ENCODE measurements at regions not wholly inside any gene's neighbourhood (a gene's known extent, or its start where the extent isn't known, plus 50 kb on each side); places are given as distances from the start of the nearest gene placed in this dataset.

DNA sequence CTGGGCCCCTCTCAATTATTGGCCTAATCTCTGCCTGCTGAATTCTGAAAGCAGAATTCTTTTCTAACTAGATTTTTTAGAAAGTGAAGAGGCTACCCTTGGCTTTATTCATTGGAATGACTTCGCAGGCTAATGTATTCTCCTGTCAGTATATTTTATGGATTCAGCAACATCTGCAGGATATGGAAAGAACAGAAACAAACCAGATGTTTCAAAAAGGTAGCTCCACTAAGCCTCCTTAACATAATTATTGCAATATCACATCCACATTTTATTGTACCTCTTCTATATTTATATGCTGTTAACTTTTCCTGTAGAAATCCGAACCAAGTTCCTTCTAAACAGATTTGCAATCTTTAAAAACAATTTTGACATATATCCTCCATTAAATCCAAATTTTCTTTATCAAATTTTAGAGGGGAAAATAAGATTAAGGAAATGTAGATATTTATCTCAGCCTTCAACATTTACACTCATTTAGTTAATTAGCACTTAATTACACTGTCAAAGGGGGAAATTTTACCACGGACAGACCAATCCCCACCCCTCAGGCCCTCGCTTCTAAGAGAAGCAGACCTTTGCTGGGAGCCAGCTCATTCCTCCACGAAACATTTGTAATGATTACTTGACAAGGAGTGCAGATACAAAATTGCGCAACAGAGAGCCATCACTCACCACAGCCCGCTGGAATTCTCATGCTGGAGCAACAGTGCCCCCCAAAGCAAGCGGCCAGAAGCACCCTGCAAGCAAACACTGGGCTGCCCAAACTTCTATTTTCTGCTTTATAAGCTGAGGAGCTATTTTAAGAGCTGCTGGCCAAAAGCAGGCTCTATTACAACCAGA is 253.4 kb downstream of the ETAA1 start:
- DNase-seq (ENCODE audit: low read depth in 4 of 4, low spot score in 2 of 4) = peak in 2 of 4 donors; percentile 63 to 84

DNA sequence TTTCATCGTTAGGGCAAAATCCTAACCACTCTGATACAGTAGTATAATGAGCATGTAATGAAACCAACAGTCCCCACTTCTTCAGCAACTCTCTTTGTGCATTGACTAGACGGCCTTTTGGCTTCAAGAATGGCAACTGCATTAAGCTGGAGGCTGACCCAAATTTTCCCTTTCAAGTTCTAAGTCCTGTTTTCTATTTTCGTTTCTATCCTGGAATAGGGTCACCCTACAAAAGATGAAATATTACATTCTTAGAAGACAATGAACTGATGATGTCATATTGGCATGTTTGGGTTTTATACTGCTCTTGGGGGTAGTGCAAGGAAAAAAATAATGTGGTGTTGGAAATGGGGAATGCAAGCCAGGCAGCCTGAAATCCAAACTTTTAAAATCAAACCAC is 254.4 kb downstream of the ETAA1 start:
- DNase-seq (ENCODE audit: low read depth in 4 of 4, low spot score in 2 of 4) = no peak

DNA sequence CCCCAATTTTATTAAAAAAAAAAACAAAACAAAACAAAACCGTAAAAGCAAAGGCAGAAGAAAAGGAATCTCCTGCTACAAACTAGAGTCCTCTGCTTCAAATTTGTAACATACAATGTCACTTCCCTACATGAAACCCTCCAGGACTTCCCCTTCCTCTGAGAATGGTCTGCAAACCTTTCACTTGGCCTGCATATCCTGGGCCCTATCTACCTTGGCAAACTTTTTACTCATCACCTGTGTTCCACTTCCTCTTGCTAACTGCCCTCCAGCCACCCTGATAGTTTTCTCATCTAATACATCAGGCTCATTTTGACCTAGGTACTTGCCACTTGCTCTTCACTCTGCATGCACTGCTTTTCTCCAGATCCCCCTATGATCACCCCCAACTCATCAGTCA is 255.5 kb downstream of the ETAA1 start:
- no peak for DNase-seq (ENCODE audit: low read depth in 4 of 4, low spot score in 2 of 4)

DNA sequence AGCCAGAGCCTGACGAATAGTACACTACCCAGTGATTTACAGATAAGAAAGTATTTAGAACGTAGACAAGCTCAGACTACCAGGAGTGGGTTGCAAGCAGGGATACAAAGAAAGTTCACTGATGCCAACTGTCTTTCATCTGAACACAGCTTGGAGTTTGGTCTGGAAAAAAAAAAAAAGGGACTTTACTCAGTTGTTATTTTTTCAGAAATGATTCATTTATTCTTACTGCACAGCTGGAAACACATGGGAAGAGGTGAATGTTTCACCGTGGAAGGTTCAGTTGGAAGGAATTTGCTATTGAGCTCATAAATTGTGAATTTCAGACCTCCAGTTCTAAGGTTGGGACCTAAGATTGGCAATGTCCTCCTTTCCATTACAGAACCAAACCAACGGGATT is 259.7 kb downstream of the ETAA1 start:
- no peak for DNase-seq (ENCODE audit: low read depth in 4 of 4, low spot score in 2 of 4)

DNA sequence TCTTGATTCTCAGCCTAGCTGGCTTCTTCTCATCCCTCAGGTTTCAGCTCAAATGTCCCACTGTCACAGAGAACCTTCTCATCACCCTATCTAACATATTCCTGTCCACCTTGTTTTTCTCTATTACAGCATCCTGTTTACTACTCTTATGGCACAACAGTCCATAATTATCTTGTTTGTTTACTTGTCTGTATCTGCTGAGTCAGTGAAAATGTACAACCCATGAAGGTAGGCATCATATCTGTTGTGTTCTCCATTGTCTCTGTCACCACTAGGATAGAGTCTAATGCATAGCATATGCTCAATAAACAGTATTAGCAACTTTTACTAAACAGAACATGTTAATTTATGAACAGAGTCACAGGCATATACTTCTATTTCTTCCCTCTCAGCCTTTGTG is 261.7 kb downstream of the ETAA1 start:
- no peak for DNase-seq (ENCODE audit: low read depth in 4 of 4, low spot score in 2 of 4)

DNA sequence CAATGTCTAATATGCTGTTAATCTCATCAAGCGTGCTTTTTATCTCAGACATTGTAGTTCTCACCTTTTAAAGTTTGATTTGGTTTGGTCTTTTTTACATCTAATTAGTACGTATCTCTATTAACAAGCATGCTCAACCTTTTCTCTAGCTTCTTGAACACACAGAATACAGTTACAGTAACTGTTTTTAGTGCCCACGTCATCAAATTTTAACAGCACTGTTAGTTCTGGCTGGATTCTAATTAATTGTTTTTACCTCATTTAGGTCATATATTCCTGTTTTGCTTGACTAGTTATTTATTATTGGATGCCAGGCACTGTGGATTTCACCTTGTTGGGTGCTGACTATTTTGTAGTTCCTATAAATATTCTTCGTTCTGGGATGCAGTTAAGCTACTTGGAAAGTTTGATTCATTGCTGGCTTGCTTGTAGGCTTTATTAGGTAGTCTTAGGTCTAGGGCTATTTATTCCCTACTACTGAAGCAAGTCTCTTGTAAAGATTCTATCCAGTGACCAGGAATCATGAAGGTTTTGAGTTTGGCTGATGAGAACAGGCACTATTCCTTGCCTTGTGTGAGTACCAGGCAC is 263.0 kb downstream of the ETAA1 start:
- DNase-seq (ENCODE audit: low read depth in 4 of 4, low spot score in 2 of 4) = no peak

DNA sequence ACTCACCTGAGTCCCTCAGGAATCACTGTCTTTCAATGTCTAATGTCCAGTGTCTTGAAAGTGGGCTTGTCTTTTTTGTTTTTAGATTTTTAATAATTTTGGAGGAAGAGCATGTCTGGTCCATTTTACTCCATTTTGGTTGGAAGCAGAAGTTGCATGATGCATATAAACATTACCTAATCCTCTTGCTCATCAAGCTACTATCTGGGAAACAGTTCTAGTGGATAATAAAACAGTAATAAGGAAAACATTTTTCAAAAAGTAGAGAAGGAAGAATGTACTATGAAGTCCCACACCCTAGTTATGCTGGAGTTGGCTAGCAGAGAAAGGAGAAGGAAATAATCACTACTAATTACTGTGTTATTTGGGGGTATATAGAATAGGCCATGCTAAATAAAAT is 263.7 kb downstream of the ETAA1 start:
- no peak for DNase-seq (ENCODE audit: low read depth in 4 of 4, low spot score in 2 of 4)

DNA sequence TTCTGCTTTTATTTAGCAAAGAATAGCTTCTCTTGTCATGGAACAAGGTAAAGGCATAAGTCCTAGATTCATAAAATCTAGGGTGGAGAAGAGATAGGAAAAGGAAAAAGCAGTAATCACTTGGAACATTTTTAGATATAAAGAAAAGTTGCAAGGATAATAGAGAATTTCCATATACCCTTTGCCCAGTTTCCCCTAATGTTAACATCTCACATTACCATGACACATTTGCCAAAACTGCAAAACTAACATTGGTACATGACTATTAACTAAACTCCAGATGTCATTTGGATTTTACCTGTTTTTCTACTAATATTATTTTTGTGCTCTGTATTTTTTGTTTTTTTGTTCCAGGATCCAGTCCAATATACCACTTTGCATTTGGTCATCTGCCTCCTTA is 265.1 kb downstream of the ETAA1 start:
- no peak for DNase-seq (ENCODE audit: low read depth in 4 of 4, low spot score in 2 of 4)

DNA sequence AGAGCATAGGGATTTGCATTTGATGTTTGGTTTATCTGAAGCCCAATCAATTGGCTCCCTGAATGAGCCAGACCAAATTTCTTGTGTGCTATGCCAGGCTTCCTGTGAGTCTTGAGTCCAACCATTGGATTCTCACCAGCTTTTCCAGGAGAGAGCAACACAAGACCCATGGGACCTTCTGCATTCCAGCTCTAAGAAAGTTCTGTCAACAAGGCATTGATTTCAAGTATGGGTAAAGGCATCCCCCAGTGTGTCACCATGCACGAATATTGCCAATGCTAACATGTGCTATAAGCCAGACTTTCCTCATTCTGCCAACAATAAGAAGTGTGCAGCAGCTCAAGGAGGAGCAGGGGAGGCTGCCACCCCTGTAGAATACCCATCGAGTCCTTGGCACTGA is 266.6 kb downstream of the ETAA1 start:
- no peak for DNase-seq (ENCODE audit: low read depth in 4 of 4, low spot score in 2 of 4)

DNA sequence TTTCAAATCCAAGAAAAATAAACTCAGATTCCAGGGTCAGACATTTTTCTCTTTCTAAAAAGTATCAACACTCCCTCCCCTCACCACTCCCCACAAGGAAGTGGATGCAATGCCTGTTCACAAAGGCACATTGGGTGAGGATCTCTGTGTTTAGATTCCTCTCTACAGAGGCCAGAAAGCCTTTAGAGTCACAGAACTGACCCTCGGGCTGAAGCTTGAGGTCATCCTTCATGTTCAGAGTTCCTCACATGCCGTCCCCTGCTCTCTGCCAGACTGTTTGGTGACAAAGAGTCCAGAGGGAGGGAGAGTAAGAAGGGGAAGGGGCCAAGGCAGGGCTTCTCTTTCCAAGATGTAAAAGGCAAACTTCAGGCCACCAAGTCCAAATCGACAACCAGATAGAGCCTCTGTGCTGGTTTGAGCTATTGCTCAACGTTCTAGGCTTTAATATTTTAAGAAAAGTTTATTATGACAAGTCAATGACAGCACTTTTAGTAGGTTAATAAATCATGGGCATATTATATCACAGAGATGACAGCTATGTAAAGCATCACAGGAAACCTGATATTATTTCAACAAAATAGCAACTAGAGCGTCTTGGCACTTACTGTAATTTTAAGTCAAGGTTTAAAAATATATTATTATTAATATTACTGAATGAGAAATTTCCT is 269.4 kb downstream of the ETAA1 start:
- DNase-seq (ENCODE audit: low read depth in 4 of 4, low spot score in 2 of 4) = no peak

DNA sequence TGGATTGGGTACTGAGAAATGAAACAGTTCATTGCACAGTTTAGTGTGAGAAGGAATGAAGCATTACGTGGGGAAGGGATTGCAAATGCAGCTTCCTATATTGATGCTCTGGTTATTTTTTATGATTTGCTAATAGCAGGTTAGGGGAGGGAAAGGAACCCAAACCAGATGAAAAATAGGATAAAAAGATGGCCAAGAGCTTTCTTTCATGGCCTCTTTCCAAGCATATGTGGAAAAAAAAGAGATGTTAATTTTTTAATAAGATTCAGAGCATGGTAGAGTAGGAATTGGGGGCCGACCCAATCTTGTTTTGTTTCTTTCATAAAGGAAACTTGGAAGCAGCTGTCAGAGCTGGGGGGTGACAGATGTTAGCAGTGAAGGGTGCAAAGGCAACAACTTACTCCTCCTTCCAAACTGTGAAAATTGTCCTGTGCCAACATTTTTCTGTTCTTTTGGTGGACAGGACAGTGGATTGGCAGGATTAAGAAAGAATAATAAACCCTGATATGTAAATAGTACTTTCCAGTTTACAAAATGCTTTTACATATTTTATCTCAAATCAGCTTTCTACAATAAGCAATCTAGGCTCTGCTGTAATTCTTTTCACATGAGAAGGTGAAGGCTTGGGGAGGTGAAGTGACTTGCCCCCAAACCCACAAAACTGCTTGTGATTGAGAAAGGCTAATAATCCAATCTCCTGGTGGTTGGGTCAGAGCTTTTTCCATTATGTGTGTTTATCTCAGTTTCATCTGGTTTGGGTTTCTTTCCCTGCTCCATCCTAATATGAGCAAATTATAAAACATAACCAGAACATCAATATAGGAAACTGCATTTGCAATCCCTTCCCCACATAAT is 270.1 kb downstream of the ETAA1 start:
- DNase-seq (ENCODE audit: low read depth in 4 of 4, low spot score in 2 of 4) = no peak

DNA sequence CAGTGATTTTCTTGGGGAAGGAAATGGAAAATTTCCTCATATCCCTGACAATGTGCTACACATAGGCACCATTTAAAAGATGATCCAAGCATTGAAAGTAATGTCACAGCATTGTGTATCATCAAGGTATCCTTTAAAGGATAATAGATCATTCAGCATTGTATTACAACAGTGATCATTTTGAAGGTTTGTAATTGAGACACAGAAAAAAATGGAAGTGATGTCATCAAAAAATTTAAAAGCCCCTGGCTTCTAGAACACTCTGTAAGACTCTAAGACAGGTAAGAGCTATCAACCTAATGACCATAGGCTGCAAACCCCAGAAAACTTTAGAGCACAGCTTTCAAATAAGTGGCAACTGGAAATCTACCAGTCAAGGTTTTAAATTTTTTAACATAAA is 271.4 kb downstream of the ETAA1 start:
- no peak for DNase-seq (ENCODE audit: low read depth in 4 of 4, low spot score in 2 of 4)

DNA sequence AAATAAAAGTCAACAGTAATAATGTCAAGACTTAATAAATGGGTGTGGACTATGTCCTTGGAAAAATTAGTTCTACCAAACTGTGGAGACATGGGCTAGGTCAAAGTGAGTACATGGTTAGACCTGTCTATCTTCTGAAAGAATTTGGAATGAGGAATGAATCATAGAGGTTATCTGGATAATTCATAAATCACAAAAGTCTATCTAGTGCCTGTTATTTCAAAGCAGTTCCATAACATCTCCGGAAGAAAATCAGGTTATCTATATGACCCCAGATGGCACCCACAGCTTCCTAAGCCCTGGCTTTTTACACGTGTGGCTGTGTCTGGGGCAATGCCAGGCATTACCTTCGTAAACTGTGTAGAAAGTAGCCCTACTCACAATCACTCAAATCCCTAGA is 272.0 kb downstream of the ETAA1 start:
- peak in 1 of 4 donors; percentile 56 for DNase-seq (ENCODE audit: low read depth in 4 of 4, low spot score in 2 of 4)

DNA sequence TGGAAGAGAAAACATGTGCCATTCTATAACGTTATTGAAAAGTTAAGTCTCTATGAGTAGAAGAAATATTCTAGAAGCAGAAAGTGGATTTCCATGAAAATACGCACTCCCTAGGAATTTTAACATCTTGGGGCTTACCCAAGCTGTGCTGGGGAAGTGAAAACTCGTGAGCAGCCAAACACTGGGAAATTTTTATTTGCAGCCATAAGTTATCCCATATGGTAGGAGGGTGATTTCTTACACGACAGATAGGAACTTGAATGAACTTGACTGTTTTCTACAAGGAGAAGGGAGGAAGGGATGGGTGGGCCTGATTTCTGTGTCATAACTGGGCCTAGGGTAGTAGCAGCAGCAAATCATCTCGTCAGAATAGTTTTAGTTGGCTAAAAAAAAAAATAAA is 272.6 kb downstream of the ETAA1 start:
- DNase-seq (ENCODE audit: low read depth in 4 of 4, low spot score in 2 of 4) = peak in 2 of 4 donors; percentile 56 to 58

DNA sequence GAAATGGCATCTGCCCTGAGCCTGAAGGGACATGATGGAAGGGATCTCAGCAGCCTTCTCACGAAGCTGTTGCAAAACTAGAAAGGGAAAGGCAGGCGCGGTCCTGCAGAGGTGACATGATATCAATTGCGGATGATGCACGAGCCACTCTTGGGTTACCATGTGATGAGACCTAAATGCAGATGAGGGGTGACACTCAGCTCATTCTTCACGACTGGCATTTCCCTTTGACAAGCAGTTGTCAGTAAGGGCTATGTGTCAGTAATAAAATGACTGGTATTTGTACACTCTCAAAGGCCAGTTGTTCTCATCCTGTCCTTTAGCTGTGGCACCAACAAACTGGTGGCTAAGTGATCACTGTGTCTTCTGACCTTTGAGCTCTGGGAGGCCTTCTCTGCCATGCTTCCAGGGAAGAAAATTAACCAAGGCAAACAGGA is 273.6 kb downstream of the ETAA1 start:
- DNase-seq (ENCODE audit: low read depth in 4 of 4, low spot score in 2 of 4) = no peak

DNA sequence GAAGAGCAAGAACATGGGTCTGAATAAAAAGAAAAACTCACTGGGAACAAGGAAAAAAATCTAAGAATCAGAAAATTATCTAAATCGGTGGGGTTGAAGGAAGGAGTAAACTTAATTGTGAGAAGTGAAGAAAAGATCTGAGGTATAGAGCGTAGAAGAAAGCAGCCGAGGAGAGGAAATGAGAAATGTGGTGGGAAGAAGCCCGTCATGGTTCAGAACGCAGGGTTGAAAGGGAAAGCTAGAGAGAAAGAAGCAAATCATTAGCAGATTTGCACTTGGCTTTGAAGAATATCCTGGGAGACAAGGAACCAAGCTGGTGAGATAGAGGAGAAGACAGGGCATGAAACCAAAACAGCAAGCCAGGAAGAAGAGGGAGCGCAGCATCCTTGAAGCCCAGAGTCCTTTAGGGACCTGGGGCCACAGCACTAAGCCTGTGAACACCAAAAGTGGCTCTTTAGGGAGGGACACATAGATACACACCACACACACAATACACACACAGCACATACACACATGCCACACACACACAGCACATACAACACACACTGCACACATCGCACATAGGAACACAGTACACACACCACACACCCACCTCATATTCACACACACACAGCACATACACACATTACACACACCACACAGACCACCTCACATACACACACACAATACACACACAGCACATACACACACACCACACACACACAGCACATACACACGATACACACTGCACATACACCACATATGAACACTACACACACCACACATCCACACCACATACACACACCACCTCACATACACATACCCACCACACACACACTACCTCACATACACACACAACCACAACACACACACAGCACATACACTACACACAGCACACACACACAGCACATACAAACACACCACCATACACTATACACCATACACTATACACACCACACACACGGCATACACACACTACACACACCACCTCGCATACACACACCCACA is 274.6 kb downstream of the ETAA1 start:
- DNase-seq (ENCODE audit: low read depth in 4 of 4, low spot score in 2 of 4) = no peak

DNA sequence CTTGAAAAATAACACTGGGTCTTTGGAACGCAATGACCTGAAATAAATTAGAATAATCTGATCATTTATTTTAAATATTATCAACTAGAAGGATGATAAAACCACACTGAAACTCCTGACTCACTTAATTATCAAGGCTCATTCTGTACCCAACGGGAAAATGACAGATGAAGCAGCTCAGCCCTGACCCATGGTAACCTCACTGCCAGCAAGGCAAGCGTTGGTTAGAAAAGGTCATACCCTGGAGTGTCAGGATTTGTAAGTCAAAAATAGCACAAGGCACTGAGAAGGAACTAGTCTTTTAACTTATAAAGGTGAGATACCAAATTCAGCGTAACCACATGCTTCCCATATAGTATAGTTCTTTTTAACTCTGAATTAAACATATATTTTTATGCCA is 277.5 kb downstream of the ETAA1 start:
- no peak for DNase-seq (ENCODE audit: low read depth in 4 of 4, low spot score in 2 of 4)

DNA sequence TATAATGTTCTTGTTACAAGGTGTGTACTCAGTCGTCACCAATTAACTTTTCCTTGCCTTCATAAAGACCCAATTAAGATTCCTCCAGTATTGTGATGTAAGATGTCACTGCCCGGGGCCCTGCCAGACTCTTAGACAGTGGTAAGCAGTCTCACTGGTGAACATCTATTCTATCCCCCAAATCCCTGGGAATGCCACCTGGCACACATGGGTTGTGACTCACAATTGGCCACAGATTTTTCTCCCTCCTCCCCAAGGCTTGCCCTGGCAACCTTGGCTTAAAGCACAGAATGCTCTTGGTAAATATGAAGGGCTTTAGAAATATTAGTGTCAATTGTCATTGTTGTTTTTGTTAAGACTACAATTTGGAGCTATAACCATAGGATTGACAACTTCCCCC is 287.9 kb downstream of the ETAA1 start:
- no peak for DNase-seq (ENCODE audit: low read depth in 4 of 4, low spot score in 2 of 4)

DNA sequence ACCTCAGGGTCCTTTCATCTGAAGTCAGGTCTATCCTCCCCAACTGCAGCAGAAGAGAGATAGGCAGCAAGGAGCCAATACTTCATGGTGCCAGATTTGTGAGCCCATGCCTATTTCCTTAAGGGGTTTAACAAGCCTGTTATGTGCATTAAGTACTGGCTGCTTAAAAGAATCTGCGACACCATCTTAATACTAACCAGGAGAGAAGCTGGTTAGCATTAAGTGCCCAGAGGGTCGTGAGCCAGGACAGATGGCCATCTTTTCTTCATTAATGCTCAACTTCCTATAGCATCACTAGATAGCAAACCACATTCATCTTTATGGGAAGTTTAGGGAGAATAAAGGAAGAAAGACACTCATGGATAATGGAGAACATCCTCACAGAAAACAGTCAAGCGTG is 289.1 kb downstream of the ETAA1 start:
- no peak for DNase-seq (ENCODE audit: low read depth in 4 of 4, low spot score in 2 of 4)

DNA sequence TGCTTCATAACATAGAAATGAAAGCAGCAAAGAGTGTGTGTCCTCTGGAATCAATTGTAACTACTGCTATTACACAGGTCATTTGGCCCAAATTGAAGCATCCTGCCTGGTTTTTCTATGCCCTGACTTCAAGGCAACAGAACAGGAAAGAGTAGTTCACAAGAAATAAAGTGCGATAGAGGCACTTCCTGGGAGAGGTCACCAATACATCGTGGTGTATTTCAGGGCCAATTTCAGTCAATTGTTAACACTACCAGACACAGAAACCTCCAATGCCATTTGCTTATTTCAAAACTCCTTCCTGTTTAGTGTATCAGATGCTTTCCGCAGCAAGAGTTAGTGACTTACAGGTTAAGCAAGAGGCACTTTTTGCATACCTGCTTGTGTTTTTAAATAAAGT is 292.1 kb downstream of the ETAA1 start:
- DNase-seq (ENCODE audit: low read depth in 4 of 4, low spot score in 2 of 4) = no peak
